ENCODE measurements at regions not wholly inside any gene's neighbourhood (a gene's known extent, or its start where the extent isn't known, plus 50 kb on each side); places are given as distances from the start of the nearest gene placed in this dataset.

GRCh38 chrX:124699876-124700275 is 353.5 kb downstream of the SH2D1A start:
- no peak overlapping the region for H3K14ac ChIP-seq (ENCODE audit: low read length)
- H2AFZ ChIP-seq (ENCODE audit: insufficient read depth, low read length, poor library complexity), result no peak overlapping the region
- no peak for DNase-seq
- no peak overlapping the region for H4K12ac ChIP-seq (ENCODE audit: low read depth, low read length)
- no peak overlapping the region for H3K23ac ChIP-seq (ENCODE audit: low read length)
- no peak overlapping the region for H2AK5ac ChIP-seq (ENCODE audit: low read length)
- H3K36me3 ChIP-seq (ENCODE audit: control insufficient read depth in 1 of 2, insufficient read depth in 2 of 2, low read length in 2 of 2), result no peaks in the 10 kb centered on the region
- H3K27me3 ChIP-seq (ENCODE audit: insufficient read depth, low read length), result no peaks in the 10 kb centered on the region
- no peak overlapping the region for H3K4ac ChIP-seq (ENCODE audit: low read depth, low read length)
- H2BK12ac ChIP-seq (ENCODE audit: low read length), result no peak overlapping the region
- WGBS (ENCODE audit: extremely low coverage, insufficient coverage, insufficient read length), result no CpG with 5 or more reads among the region's 2 CpGs
- H3K4me1 ChIP-seq (ENCODE audit: control insufficient read depth in 1 of 2, insufficient read depth in 2 of 2, low read length in 2 of 2), result no peaks in the 10 kb centered on the region
- H2BK120ac ChIP-seq (ENCODE audit: insufficient read depth, low read length, poor library complexity), result no peak overlapping the region
- H4K8ac ChIP-seq (ENCODE audit: low read depth, low read length), result no peak overlapping the region
- H3K79me2 ChIP-seq (ENCODE audit: control insufficient read depth, insufficient read depth, low read length, poor library complexity), result no peaks in the 10 kb centered on the region
- H3K79me1 ChIP-seq (ENCODE audit: low read length), result no peaks in the 10 kb centered on the region
- H3K9ac ChIP-seq (ENCODE audit: low read length), result no peak overlapping the region
- no peak overlapping the region for H3K4me3 ChIP-seq (ENCODE audit: low read depth, low read length)
- no peaks in the 10 kb centered on the region for H3K9me3 ChIP-seq (ENCODE audit: insufficient read depth, low read depth, low read length)
- H4K91ac ChIP-seq (ENCODE audit: low read depth, low read length), result no peak overlapping the region
- H3K27ac ChIP-seq (ENCODE audit: low read depth, low read length), result no peak overlapping the region
- no peak overlapping the region for H3K18ac ChIP-seq (ENCODE audit: low read length)
- no peak overlapping the region for H3K4me2 ChIP-seq (ENCODE audit: low read length)
- no peak overlapping the region for H2BK5ac ChIP-seq (ENCODE audit: low read depth, low read length, poor library complexity)

GRCh38 chrX:124717537-124717936 is 371.2 kb downstream of the SH2D1A start:
- Histone ChIP-seq H3K27me3 (ENCODE audit: insufficient read depth, low read length) (no peaks in the 10 kb centered on the region), H3K9me3 (ENCODE audit: insufficient read depth, low read depth, low read length) (no peaks in the 10 kb centered on the region), H2AK5ac (ENCODE audit: low read length) (no peak overlapping the region), H3K4ac (ENCODE audit: low read depth, low read length) (no peak overlapping the region), H4K91ac (ENCODE audit: low read depth, low read length) (no peak overlapping the region), H4K12ac (ENCODE audit: low read depth, low read length) (no peak overlapping the region), H3K23ac (ENCODE audit: low read length) (no peak overlapping the region), H2BK12ac (ENCODE audit: low read length) (no peak overlapping the region), H2BK5ac (ENCODE audit: low read depth, low read length, poor library complexity) (no peak overlapping the region), H3K79me2 (ENCODE audit: control insufficient read depth, insufficient read depth, low read length, poor library complexity) (no peaks in the 10 kb centered on the region), H3K4me1 (ENCODE audit: control insufficient read depth in 1 of 2, insufficient read depth in 2 of 2, low read length in 2 of 2) (no peaks in the 10 kb centered on the region), H4K8ac (ENCODE audit: low read depth, low read length) (no peak overlapping the region), H3K18ac (ENCODE audit: low read length) (no peak overlapping the region), H3K4me3 (ENCODE audit: low read depth, low read length) (no peak overlapping the region), H3K9ac (ENCODE audit: low read length) (no peak overlapping the region), H3K79me1 (ENCODE audit: low read length) (no peaks in the 10 kb centered on the region), H3K4me2 (ENCODE audit: low read length) (no peak overlapping the region), H3K27ac (ENCODE audit: low read depth, low read length) (no peak overlapping the region), H3K14ac (ENCODE audit: low read length) (no peak overlapping the region), H3K36me3 (ENCODE audit: control insufficient read depth in 1 of 2, insufficient read depth in 2 of 2, low read length in 2 of 2) (no peaks in the 10 kb centered on the region), H2BK120ac (ENCODE audit: insufficient read depth, low read length, poor library complexity) (no peak overlapping the region), H2AFZ (ENCODE audit: insufficient read depth, low read length, poor library complexity) (no peak overlapping the region)
- WGBS (ENCODE audit: extremely low coverage, insufficient coverage, insufficient read length), result no CpG with 5 or more reads among the region's 1 CpG
- no peak for DNase-seq

- Histone ChIP-seq H2AFZ (ENCODE audit: insufficient read depth, low read length, poor library complexity) (no peak overlapping the region), H3K4me3 (ENCODE audit: low read depth, low read length) (no peak overlapping the region), H4K91ac (ENCODE audit: low read depth, low read length) (no peak overlapping the region), H2BK12ac (ENCODE audit: low read length) (no peak overlapping the region), H3K4me1 (ENCODE audit: control insufficient read depth in 1 of 2, insufficient read depth in 2 of 2, low read length in 2 of 2) (no peaks in the 10 kb centered on the region), H3K27me3 (ENCODE audit: insufficient read depth, low read length) (no peaks in the 10 kb centered on the region), H3K36me3 (ENCODE audit: control insufficient read depth in 1 of 2, insufficient read depth in 2 of 2, low read length in 2 of 2) (no peaks in the 10 kb centered on the region), H3K23ac (ENCODE audit: low read length) (no peak overlapping the region), H2BK5ac (ENCODE audit: low read depth, low read length, poor library complexity) (no peak overlapping the region), H3K79me1 (ENCODE audit: low read length) (no peaks in the 10 kb centered on the region), H3K4ac (ENCODE audit: low read depth, low read length) (no peak overlapping the region), H2AK5ac (ENCODE audit: low read length) (no peak overlapping the region), H2BK120ac (ENCODE audit: insufficient read depth, low read length, poor library complexity) (no peak overlapping the region), H3K79me2 (ENCODE audit: control insufficient read depth, insufficient read depth, low read length, poor library complexity) (no peaks in the 10 kb centered on the region), H3K4me2 (ENCODE audit: low read length) (no peak overlapping the region), H3K9ac (ENCODE audit: low read length) (no peak overlapping the region), H3K27ac (ENCODE audit: low read depth, low read length) (no peak overlapping the region), H3K14ac (ENCODE audit: low read length) (no peak overlapping the region), H4K12ac (ENCODE audit: low read depth, low read length) (no peak overlapping the region), H3K9me3 (ENCODE audit: insufficient read depth, low read depth, low read length) (no peaks in the 10 kb centered on the region), H3K18ac (ENCODE audit: low read length) (no peak overlapping the region), H4K8ac (ENCODE audit: low read depth, low read length) (no peak overlapping the region)
- no CpG with 5 or more reads among the region's 2 CpGs for WGBS (ENCODE audit: extremely low coverage, insufficient coverage, insufficient read length)
- DNase-seq, result no peak
These were observed 372.7 kb downstream of the SH2D1A start for GRCh38 chrX:124719060-124719459.

DNA sequence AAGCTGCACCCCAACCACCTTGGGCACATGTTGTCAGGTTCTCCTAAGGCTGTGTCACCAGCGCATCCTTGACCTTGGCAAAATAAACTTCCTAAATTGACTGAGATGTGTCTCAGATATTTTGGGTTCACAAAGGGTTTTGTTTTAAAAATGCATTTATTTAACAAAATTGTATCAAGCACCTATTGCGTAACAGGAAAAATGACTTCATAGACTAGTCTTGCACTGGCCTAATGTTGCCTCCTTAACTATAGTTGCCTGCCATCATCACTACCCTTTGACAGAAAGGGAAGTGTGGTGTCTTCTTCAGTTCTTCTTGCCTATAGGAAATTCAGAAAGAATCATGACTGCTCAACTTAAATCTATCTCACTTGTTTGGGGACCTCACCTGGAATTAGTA is 374.2 kb downstream of the SH2D1A start:
- Histone ChIP-seq H2BK12ac (ENCODE audit: low read length) (no peak overlapping the region), H3K4ac (ENCODE audit: low read depth, low read length) (no peak overlapping the region), H3K23ac (ENCODE audit: low read length) (no peak overlapping the region), H3K18ac (ENCODE audit: low read length) (no peak overlapping the region), H3K9ac (ENCODE audit: low read length) (no peak overlapping the region), H2AFZ (ENCODE audit: insufficient read depth, low read length, poor library complexity) (no peak overlapping the region), H3K4me3 (ENCODE audit: low read depth, low read length) (no peak overlapping the region), H3K79me2 (ENCODE audit: control insufficient read depth, insufficient read depth, low read length, poor library complexity) (no peaks in the 10 kb centered on the region), H4K91ac (ENCODE audit: low read depth, low read length) (no peak overlapping the region), H2AK5ac (ENCODE audit: low read length) (no peak overlapping the region), H3K14ac (ENCODE audit: low read length) (no peak overlapping the region), H3K4me1 (ENCODE audit: control insufficient read depth in 1 of 2, insufficient read depth in 2 of 2, low read length in 2 of 2) (no peaks in the 10 kb centered on the region), H2BK120ac (ENCODE audit: insufficient read depth, low read length, poor library complexity) (no peak overlapping the region), H3K27me3 (ENCODE audit: insufficient read depth, low read length) (no peaks in the 10 kb centered on the region), H4K8ac (ENCODE audit: low read depth, low read length) (no peak overlapping the region), H3K79me1 (ENCODE audit: low read length) (no peaks in the 10 kb centered on the region), H4K12ac (ENCODE audit: low read depth, low read length) (no peak overlapping the region), H2BK5ac (ENCODE audit: low read depth, low read length, poor library complexity) (no peak overlapping the region), H3K9me3 (ENCODE audit: insufficient read depth, low read depth, low read length) (no peaks in the 10 kb centered on the region), H3K4me2 (ENCODE audit: low read length) (no peak overlapping the region), H3K27ac (ENCODE audit: low read depth, low read length) (no peak overlapping the region), H3K36me3 (ENCODE audit: control insufficient read depth in 1 of 2, insufficient read depth in 2 of 2, low read length in 2 of 2) (no peaks in the 10 kb centered on the region)
- WGBS (ENCODE audit: extremely low coverage, insufficient coverage, insufficient read length), result no CpG with 5 or more reads among the region's 2 CpGs
- no peak for DNase-seq

Measured in trophoblast cell (in vitro differentiated cells and primary cell).